ENCODE measurements at regions not wholly inside any gene's neighbourhood (a gene's known extent, or its start where the extent isn't known, plus 50 kb on each side); places are given as distances from the start of the nearest gene placed in this dataset.

- no peak for TF ChIP-seq LCORL (IDR thresholded peaks at IDR 0.05)
- no peak for TF ChIP-seq LCORL (CRISPR knock-in tag; IDR thresholded peaks at IDR 0.05)
- no peak for TF ChIP-seq SMC3 (IDR thresholded peaks at IDR 0.05; ENCODE audit: low read length)
- no peak for TF ChIP-seq ZNF431 (CRISPR knock-in tag; IDR thresholded peaks at IDR 0.05; ENCODE audit: borderline replicate concordance, low read depth)
- TF ChIP-seq ZNF660 (CRISPR knock-in tag; IDR thresholded peaks at IDR 0.05; ENCODE audit: borderline replicate concordance, low read depth), result no peak
- TF ChIP-seq REPIN1 (CRISPR knock-in tag; IDR thresholded peaks at IDR 0.05; ENCODE audit: borderline replicate concordance, low read depth), result 0 out of 2 replicates have a peak, but pooled peaks have one; percentile 42
- TF ChIP-seq, protein P1, sequence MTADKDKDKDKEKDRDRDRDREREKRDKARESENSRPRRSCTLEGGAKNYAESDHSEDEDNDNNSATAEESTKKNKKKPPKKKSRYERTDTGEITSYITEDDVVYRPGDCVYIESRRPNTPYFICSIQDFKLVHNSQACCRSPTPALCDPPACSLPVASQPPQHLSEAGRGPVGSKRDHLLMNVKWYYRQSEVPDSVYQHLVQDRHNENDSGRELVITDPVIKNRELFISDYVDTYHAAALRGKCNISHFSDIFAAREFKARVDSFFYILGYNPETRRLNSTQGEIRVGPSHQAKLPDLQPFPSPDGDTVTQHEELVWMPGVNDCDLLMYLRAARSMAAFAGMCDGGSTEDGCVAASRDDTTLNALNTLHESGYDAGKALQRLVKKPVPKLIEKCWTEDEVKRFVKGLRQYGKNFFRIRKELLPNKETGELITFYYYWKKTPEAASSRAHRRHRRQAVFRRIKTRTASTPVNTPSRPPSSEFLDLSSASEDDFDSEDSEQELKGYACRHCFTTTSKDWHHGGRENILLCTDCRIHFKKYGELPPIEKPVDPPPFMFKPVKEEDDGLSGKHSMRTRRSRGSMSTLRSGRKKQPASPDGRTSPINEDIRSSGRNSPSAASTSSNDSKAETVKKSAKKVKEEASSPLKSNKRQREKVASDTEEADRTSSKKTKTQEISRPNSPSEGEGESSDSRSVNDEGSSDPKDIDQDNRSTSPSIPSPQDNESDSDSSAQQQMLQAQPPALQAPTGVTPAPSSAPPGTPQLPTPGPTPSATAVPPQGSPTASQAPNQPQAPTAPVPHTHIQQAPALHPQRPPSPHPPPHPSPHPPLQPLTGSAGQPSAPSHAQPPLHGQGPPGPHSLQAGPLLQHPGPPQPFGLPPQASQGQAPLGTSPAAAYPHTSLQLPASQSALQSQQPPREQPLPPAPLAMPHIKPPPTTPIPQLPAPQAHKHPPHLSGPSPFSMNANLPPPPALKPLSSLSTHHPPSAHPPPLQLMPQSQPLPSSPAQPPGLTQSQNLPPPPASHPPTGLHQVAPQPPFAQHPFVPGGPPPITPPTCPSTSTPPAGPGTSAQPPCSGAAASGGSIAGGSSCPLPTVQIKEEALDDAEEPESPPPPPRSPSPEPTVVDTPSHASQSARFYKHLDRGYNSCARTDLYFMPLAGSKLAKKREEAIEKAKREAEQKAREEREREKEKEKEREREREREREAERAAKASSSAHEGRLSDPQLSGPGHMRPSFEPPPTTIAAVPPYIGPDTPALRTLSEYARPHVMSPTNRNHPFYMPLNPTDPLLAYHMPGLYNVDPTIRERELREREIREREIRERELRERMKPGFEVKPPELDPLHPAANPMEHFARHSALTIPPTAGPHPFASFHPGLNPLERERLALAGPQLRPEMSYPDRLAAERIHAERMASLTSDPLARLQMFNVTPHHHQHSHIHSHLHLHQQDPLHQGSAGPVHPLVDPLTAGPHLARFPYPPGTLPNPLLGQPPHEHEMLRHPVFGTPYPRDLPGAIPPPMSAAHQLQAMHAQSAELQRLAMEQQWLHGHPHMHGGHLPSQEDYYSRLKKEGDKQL (CRISPR knock-in tag; IDR thresholded peaks at IDR 0.05; ENCODE audit: low read depth), result no peak
- TF ChIP-seq RXRA (CRISPR knock-in tag; IDR thresholded peaks at IDR 0.05), result peak; percentile 39
- TF ChIP-seq GABPB1 (CRISPR knock-in tag; IDR thresholded peaks at IDR 0.05), result peak; percentile 59; the same call in 1 of the 2 replicates
- peak; percentile 79; the same call in 1 of the 2 replicates for TF ChIP-seq MTERF4 (CRISPR knock-in tag; IDR thresholded peaks at IDR 0.05)
- no peak for TF ChIP-seq ZNF3 (CRISPR knock-in tag; IDR thresholded peaks at IDR 0.05)
- TF ChIP-seq PTBP1 (IDR thresholded peaks at IDR 0.05; ENCODE audit: low read depth, low read length, poor library complexity, severe bottlenecking), result no peak
- TF ChIP-seq STAT6 (CRISPR knock-in tag; IDR thresholded peaks at IDR 0.05; ENCODE audit: borderline replicate concordance), result no peak
- peak; percentile 28; the same call in 1 of the 2 replicates for TF ChIP-seq ZBTB7B (CRISPR knock-in tag; IDR thresholded peaks at IDR 0.05)
- no peak for TF ChIP-seq ZNF451 (CRISPR knock-in tag; IDR thresholded peaks at IDR 0.05)
Measured at GRCh38 chr9:121550569-121551512, 51.2 kb upstream of the GGTA1 start (continued).
